WTC11 (cell line): ENCODE measurements at regions not wholly inside any gene's neighbourhood (a gene's known extent, or its start where the extent isn't known, plus 50 kb on each side); places are given as distances from the start of the nearest gene placed in this dataset.

Source experiments
- CREM ChIP-seq: sonication (generic); formaldehyde crosslinking; IDR thresholded peaks from 2 replicates; pipeline ENCODE4 v1.8.1; 2022; ENCODE audit warnings: mild to moderate bottlenecking, missing genetic modification reagents, moderate library complexity
- ELF4 ChIP-seq: sonication (generic); formaldehyde crosslinking; IDR thresholded peaks from 2 replicates; pipeline ENCODE4 v1.8.1; 2022; ENCODE audit warnings: low read depth, mild to moderate bottlenecking, moderate library complexity, missing genetic modification reagents
- KAT7 ChIP-seq: sonication (generic); formaldehyde crosslinking; IDR thresholded peaks from 2 replicates; pipeline ENCODE4 v1.8.1; 2023; ENCODE audit warnings: missing genetic modification reagents, mild to moderate bottlenecking, borderline replicate concordance
- RORB ChIP-seq: fragments of 250-450 bp; sonication (Bioruptor Pico); IDR thresholded peaks from 2 replicates; pipeline ENCODE4 v1.9.0; 2021; ENCODE audit warnings: mild to moderate bottlenecking
- SP1 ChIP-seq: sonication (generic); formaldehyde crosslinking; conservative IDR thresholded peaks from 2 replicates; pipeline ENCODE4 v1.8.1; 2022; ENCODE audit warnings: missing genetic modification reagents
- TCF7 ChIP-seq: sonication (generic); formaldehyde crosslinking; IDR thresholded peaks from 2 replicates; pipeline ENCODE4 v1.8.0; 2022; ENCODE audit warnings: mild to moderate bottlenecking, low read depth, missing genetic modification reagents, moderate library complexity
- TP53 ChIP-seq: sonication (generic); formaldehyde crosslinking; IDR thresholded peaks from 2 replicates; pipeline ENCODE4 v1.8.1; 2023; ENCODE audit warnings: mild to moderate bottlenecking, missing genetic modification reagents
- ZBTB21 ChIP-seq: sonication (generic); formaldehyde crosslinking; IDR thresholded peaks from 2 replicates; pipeline ENCODE4 v1.8.1; 2023; ENCODE audit warnings: mild to moderate bottlenecking, missing genetic modification reagents, borderline replicate concordance
- TF ChIP-seq, protein P1 (sequence below): fragments of 200-600 bp; IDR thresholded peaks from 2 replicates; pipeline ENCODE4 v1.8.0; 2022; ENCODE audit warnings: antibody characterized with exemption
- TF ChIP-seq, protein P2 (sequence below): sonication (generic); formaldehyde crosslinking; conservative IDR thresholded peaks from 2 replicates; pipeline ENCODE4 v1.8.1; 2022; ENCODE audit warnings: mild to moderate bottlenecking, missing genetic modification reagents
- TF ChIP-seq, protein P3 (sequence below): sonication (generic); formaldehyde crosslinking; IDR thresholded peaks from 2 replicates; pipeline ENCODE4 v1.8.1; 2022; ENCODE audit warnings: low read depth, missing genetic modification reagents, borderline replicate concordance
- TF ChIP-seq, protein P4 (sequence below): sonication (generic); formaldehyde crosslinking; IDR thresholded peaks from 2 replicates; pipeline ENCODE4 v1.8.0; 2022; ENCODE audit warnings: mild to moderate bottlenecking, missing genetic modification reagents

DNA sequence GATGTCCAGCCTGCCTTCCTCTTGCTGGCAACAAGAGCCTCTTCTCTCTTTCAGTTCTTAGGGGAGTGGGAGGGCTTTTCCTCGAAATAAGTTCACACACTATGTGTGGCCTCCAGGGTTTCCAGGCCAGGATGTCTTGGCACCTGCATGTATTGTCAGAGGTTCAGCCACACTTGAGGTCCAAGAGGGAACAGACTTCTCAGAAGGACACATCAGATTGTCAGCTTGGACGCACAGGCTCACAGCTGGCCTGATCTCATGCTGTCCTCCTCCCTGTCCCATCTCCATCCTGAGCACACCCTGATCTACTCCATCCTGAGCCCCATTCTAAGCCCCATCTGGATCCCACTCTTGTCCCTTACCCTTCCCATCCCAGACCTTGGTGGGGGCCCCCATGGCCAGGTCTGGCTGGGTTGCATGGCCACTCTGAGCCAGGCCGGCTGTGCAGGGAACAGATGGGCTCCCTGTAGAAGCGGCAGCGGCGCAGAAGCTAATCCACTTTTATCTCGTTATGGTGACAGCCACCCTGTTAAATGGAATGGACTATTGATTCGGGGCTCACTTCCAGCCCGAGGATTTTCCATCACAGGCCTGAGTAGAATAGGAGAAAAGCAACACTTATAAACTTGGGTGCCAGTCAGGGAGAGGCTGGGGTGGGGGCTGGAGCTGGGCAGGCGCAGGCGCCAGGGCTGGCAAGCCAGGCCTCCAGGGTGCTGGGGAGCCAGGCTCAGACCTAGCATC lies 85.1 kb upstream of the CSF3R start:
- TF ChIP-seq, protein P1, sequence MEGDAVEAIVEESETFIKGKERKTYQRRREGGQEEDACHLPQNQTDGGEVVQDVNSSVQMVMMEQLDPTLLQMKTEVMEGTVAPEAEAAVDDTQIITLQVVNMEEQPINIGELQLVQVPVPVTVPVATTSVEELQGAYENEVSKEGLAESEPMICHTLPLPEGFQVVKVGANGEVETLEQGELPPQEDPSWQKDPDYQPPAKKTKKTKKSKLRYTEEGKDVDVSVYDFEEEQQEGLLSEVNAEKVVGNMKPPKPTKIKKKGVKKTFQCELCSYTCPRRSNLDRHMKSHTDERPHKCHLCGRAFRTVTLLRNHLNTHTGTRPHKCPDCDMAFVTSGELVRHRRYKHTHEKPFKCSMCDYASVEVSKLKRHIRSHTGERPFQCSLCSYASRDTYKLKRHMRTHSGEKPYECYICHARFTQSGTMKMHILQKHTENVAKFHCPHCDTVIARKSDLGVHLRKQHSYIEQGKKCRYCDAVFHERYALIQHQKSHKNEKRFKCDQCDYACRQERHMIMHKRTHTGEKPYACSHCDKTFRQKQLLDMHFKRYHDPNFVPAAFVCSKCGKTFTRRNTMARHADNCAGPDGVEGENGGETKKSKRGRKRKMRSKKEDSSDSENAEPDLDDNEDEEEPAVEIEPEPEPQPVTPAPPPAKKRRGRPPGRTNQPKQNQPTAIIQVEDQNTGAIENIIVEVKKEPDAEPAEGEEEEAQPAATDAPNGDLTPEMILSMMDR = no peak
- TF ChIP-seq TCF7 (CRISPR knock-in tag) (no peak), KAT7 (no peak), ZBTB21 (CRISPR knock-in tag) (no peak), CREM (CRISPR knock-in tag) (no peak), TP53 (CRISPR knock-in tag) (no peak), RORB (CRISPR knock-in tag) (no peak), SP1 (CRISPR knock-in tag) (no peak), ELF4 (CRISPR knock-in tag) (no peak)
- TF ChIP-seq, protein P2, sequence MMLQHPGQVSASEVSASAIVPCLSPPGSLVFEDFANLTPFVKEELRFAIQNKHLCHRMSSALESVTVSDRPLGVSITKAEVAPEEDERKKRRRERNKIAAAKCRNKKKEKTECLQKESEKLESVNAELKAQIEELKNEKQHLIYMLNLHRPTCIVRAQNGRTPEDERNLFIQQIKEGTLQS (CRISPR knock-in tag) = no peak
- TF ChIP-seq, protein P3, sequence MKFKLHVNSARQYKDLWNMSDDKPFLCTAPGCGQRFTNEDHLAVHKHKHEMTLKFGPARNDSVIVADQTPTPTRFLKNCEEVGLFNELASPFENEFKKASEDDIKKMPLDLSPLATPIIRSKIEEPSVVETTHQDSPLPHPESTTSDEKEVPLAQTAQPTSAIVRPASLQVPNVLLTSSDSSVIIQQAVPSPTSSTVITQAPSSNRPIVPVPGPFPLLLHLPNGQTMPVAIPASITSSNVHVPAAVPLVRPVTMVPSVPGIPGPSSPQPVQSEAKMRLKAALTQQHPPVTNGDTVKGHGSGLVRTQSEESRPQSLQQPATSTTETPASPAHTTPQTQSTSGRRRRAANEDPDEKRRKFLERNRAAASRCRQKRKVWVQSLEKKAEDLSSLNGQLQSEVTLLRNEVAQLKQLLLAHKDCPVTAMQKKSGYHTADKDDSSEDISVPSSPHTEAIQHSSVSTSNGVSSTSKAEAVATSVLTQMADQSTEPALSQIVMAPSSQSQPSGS (CRISPR knock-in tag) = no peak
- TF ChIP-seq, protein P4, sequence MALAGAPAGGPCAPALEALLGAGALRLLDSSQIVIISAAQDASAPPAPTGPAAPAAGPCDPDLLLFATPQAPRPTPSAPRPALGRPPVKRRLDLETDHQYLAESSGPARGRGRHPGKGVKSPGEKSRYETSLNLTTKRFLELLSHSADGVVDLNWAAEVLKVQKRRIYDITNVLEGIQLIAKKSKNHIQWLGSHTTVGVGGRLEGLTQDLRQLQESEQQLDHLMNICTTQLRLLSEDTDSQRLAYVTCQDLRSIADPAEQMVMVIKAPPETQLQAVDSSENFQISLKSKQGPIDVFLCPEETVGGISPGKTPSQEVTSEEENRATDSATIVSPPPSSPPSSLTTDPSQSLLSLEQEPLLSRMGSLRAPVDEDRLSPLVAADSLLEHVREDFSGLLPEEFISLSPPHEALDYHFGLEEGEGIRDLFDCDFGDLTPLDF (CRISPR knock-in tag) = no peak
